ENCODE measurements at regions not wholly inside any gene's neighbourhood (a gene's known extent, or its start where the extent isn't known, plus 50 kb on each side); places are given as distances from the start of the nearest gene placed in this dataset.

DNA sequence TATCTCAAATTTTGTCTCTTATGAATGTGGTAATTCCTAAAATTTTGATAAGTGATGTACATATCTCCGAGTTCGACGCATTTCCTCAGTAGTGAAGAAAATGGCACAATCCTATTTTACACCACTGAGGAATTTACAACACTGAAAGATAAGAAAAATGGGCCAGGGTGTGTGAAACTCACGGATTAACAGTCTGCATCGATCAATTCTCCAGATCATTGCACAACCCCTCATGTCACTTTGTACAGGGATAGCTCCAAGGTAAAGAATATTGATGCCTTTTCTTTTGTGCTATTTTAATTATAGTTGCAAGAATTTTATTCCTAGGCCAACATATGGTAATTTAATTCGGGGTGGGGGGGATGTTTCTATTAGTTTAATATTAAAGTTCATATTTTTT is 268.7 kb upstream of the VCX3A start:
- TF ChIP-seq GATA2 (IDR thresholded peaks at IDR 0.05; ENCODE audit: low read depth, low read length) (no peak), GATA3 (IDR thresholded peaks at IDR 0.05; ENCODE audit: low read depth, low read length) (no peak)
